ENCODE measurements at regions not wholly inside any gene's neighbourhood (a gene's known extent, or its start where the extent isn't known, plus 50 kb on each side); places are given as distances from the start of the nearest gene placed in this dataset.

DNA sequence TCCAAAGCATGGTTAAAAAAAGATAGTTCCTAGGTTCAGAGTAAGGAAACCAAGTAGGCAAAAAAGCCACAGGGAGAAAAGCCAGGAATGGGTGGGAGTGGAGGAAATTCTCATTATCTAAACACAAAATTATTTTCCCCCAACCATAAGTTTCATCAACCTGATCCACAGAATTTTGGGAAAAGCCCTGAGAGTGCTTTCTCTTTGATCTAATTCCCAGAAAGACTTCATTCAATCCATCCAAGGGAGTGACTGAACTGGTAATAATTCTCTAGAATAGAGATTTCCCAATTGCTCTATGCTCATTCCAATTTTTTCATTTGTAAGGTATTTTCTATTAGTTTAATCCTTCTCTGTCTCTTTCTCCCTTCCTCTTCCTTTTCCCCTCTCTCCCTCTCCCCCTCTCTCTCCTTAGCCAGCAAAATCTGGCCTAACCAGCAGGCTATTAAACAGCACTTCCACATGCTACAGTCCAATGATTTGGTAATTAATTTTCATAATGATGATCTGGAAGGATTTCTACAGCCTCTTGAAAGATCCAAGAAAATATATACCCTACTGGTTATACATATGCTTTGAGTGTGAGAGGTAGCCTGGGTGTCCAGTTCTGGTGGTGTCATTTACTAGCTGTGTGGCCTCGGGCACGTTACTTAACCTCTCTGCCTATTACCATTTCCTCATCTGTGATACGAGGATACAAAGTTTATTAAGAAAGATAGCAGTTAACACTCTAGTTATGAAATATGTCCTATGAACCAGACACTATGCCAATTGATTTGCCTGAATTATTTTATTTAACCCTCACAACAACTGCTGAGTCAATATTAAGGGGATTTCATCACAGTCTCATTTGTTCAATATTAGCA lies 251.5 kb upstream of the RASGEF1B start:
- TF ChIP-seq CTCF (IDR thresholded peaks at IDR 0.05 in 2 of 3, conservative IDR thresholded peaks at IDR 0.05 in 1 of 3; ENCODE audit: control insufficient read depth in 2 of 3, extremely low read depth in 1 of 3, insufficient read depth in 1 of 3, low read depth in 3 of 3, low read length in 3 of 3) (no peak), BRCA1 (IDR thresholded peaks at IDR 0.05; ENCODE audit: low read depth, low read length) (no peak), USF1 (IDR thresholded peaks at IDR 0.05; ENCODE audit: borderline replicate concordance, extremely low read length, insufficient read depth, low read depth, low read length) (no peak), TCF3 (IDR thresholded peaks at IDR 0.05; ENCODE audit: borderline replicate concordance, insufficient read depth, low read depth, low read length) (no peak), ZNF24 (IDR thresholded peaks at IDR 0.05) (no peak), JUNB (IDR thresholded peaks at IDR 0.05) (no peak), CEBPB (IDR thresholded peaks at IDR 0.05; ENCODE audit: borderline replicate concordance in 1 of 2, low read depth in 2 of 2, low read length in 2 of 2) (no peak), EGR1 (IDR thresholded peaks at IDR 0.05; ENCODE audit: borderline replicate concordance in 1 of 2, low read depth in 2 of 2, low read length in 2 of 2) (no peak), POLR2A (IDR thresholded peaks at IDR 0.05; ENCODE audit: low read depth, low read length) (no peak)
- TF ChIP-seq, protein P1, sequence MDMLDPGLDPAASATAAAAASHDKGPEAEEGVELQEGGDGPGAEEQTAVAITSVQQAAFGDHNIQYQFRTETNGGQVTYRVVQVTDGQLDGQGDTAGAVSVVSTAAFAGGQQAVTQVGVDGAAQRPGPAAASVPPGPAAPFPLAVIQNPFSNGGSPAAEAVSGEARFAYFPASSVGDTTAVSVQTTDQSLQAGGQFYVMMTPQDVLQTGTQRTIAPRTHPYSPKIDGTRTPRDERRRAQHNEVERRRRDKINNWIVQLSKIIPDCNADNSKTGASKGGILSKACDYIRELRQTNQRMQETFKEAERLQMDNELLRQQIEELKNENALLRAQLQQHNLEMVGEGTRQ (IDR thresholded peaks at IDR 0.05; ENCODE audit: borderline replicate concordance, low read depth, low read length) = no peak

Data from GM12878 (cell line).